ENCODE measurements at regions not wholly inside any gene's neighbourhood (a gene's known extent, or its start where the extent isn't known, plus 50 kb on each side); places are given as distances from the start of the nearest gene placed in this dataset.

GRCh38 chr3:18809640-18810305 lies 338.5 kb upstream of the KCNH8 start:
- Histone ChIP-seq H3K27me3 (no peaks in the 10 kb centered on the region), H3K27ac (no peak overlapping the region), H3K4me1 (no peaks in the 10 kb centered on the region), H3K9me3 (no peaks in the 10 kb centered on the region), H3K4me3 (no peak overlapping the region), H3K36me3 (no peaks in the 10 kb centered on the region)
- DNase-seq (ENCODE audit: low spot score in 2 of 2) = no peak
- intact Hi-C loops (cut with DNase I) = no loop called here
- no peak for TF ChIP-seq CTCF (IDR thresholded peaks at IDR 0.05)

DNA sequence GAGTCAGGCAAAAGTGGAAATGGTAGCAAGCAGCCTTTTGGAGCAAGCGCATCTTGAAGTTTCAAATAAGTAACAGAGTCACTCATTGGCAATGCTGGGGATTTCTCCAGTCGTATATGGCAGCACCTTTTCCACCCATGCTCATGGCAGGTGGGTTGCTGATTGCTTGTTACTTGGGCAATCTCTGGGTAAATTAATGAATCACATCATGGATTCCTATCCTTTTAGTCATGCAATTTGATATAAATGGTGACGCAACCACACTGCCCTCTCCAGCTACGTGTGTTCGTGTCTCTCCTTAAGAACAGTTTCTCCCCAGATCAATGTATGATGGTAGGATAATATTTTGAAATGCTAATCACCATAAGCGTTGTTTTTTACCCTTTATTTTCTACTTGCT lies 339.9 kb upstream of the KCNH8 start:
- H3K4me1 ChIP-seq = no peaks in the 10 kb centered on the region
- no peaks in the 10 kb centered on the region for H3K27me3 ChIP-seq
- no peaks in the 10 kb centered on the region for H3K9me3 ChIP-seq
- H3K36me3 ChIP-seq = no peaks in the 10 kb centered on the region
- DNase-seq (ENCODE audit: low spot score in 2 of 2) = no peak
- no peak overlapping the region for H3K27ac ChIP-seq
- TF ChIP-seq CTCF (IDR thresholded peaks at IDR 0.05) = no peak
- no peak overlapping the region for H3K4me3 ChIP-seq
- intact Hi-C loops (cut with DNase I) = no loop called here

DNA sequence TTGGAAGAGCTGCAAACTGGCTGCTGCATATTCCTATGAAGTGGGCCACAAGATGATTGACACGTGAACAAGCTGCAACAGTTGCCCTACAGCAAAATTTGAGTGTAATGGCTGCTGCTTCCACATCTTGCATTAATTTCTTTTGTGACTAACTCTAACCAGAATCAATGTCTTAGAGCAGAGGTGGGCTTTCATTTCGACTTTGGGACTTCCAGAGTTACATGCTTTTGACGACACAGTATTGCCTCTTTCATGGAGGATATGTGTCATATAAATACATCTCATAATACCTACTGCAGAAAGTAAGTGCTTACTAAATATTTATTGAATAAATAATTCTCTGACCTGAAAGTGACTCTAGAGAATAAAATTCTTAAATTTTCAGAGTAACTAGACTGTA lies 340.7 kb upstream of the KCNH8 start:
- intact Hi-C loops (cut with DNase I) = no loop called here
- Histone ChIP-seq H3K9me3 (no peaks in the 10 kb centered on the region), H3K36me3 (no peaks in the 10 kb centered on the region), H3K4me3 (no peak overlapping the region), H3K27ac (no peak overlapping the region), H3K4me1 (no peaks in the 10 kb centered on the region), H3K27me3 (no peaks in the 10 kb centered on the region)
- DNase-seq (ENCODE audit: low spot score in 2 of 2) = no peak
- no peak for TF ChIP-seq CTCF (IDR thresholded peaks at IDR 0.05)

DNA sequence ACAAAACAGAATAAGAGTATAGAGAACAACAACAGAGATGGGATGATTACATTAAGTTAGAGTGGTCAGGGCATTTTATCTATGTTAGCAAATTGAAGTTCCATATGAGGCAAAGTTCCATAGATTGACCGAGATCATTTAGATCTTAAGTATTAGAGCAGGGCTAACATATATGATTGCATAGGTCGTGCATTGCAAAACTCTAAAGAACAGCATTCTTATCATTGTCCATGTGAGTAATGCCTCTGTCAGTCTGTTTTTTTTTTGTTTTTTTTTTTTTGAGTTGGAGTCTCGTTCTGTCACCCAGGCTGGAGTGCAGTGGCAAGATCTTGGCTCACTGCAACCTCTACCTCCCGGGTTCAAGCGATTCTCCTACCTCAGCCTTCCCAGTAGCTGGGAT lies 341.7 kb upstream of the KCNH8 start:
- intact Hi-C loops (cut with DNase I) = no loop called here
- no peak overlapping the region for H3K27ac ChIP-seq

GRCh38 chr3:18797378-18797777 lies 350.9 kb upstream of the KCNH8 start:
- no peak overlapping the region for H3K4me3 ChIP-seq
- H3K27ac ChIP-seq = no peak overlapping the region
- DNase-seq (ENCODE audit: low spot score in 2 of 2) = no peak
- intact Hi-C loops (cut with DNase I) = no loop called here
- no peaks in the 10 kb centered on the region for H3K27me3 ChIP-seq
- no peaks in the 10 kb centered on the region for H3K36me3 ChIP-seq
- no peaks in the 10 kb centered on the region for H3K4me1 ChIP-seq
- H3K9me3 ChIP-seq = no peaks in the 10 kb centered on the region
- no peak for TF ChIP-seq CTCF (IDR thresholded peaks at IDR 0.05)

More for the DNA sequence above, 341.7 kb upstream of the KCNH8 start:
- no peaks in the 10 kb centered on the region for H3K9me3 ChIP-seq
- TF ChIP-seq CTCF (IDR thresholded peaks at IDR 0.05) = no peak
- H3K27me3 ChIP-seq = no peaks in the 10 kb centered on the region
- H3K36me3 ChIP-seq = no peaks in the 10 kb centered on the region
- H3K4me1 ChIP-seq = no peaks in the 10 kb centered on the region
- no peak overlapping the region for H3K4me3 ChIP-seq
- DNase-seq (ENCODE audit: low spot score in 2 of 2) = no peak

GRCh38 chr3:18795078-18795477 lies 353.2 kb upstream of the KCNH8 start:
- no peak overlapping the region for H3K4me3 ChIP-seq
- intact Hi-C loops (cut with DNase I) = no loop called here
- no peak overlapping the region for H3K27ac ChIP-seq
- no peak for TF ChIP-seq CTCF (IDR thresholded peaks at IDR 0.05)
- DNase-seq (ENCODE audit: low spot score in 2 of 2) = no peak
- H3K27me3 ChIP-seq = no peaks in the 10 kb centered on the region
- H3K36me3 ChIP-seq = no peaks in the 10 kb centered on the region
- H3K9me3 ChIP-seq = no peaks in the 10 kb centered on the region
- H3K4me1 ChIP-seq = no peaks in the 10 kb centered on the region

Data from ascending aorta (tissue), 2 donors.